ENCODE measurements at regions not wholly inside any gene's neighbourhood (a gene's known extent, or its start where the extent isn't known, plus 50 kb on each side); places are given as distances from the start of the nearest gene placed in this dataset.

DNA sequence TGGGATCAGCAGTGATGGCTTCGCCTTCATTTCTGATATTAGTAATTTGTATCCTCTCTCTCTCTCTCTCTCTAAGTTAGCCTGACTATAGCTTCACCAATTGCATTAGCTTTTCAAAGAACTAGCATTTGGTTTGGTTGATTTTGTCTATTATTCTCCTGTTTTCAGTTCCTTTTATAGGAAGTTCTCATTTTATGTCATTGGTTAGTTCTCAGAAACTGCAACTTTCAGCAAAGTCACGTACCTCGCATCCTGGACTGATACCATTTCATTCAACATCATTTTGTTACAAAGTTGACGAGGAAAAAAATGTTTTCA is 450.8 kb downstream of the EIPR1 start:
- DNase-seq (ENCODE audit: low read depth), result no peak

DNA sequence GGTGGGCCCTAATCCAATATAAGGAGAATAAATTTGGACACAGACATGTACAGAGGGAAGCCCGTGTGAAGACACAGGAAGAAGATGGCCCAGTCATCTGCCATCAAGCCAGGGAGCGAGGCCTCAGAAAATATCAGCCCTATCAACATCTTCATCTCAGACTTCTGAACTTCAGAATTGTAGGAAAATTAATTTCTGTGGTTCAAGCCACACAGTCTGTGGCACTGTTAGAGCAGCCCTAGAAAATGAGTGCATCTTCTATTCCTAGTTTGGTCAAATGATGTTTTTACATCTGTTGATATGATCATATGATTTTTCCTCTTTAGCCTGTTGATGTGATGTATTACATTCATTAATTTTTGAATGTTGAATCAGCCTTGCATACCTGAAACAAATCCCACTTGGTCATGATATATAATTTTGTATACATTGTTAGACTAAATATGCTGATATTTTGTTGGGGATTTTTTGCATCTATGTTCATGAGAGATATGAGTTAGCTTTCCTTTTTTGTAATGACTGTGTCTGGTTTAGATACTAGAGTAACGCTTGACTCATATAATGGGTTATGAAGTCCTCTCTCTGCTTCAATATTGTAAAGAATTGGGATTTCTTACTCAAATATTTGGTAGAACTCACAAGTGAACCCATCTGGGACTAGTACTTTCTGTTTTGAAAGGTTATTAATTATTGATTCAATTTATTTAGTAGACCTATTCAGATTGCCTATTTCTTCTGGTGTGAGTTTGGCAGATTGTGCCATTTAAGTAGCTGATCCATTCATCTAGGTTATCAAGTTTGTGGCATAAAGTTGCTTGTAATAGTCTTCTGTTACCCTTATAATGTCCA is 451.4 kb downstream of the EIPR1 start:
- DNase-seq (ENCODE audit: low read depth), result no peak

DNA sequence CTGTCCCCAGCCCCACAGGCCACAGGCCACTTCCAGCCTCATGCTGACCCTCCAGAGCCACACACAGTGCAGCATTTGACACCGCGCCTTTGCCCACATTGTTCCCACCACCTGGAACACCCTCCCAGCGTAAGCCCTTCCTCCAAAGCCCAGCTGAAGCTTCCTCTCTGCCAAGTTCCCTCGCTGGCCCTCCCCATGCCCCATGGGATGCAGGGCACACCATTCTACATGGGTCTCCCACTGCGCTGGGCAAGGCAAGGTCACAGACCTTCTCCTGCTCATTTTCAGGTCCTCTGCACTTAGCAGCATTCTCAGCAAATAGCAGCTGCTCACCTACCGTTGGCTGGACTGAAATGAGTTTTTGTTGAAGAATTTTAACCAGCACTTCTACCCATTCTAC is 455.5 kb downstream of the EIPR1 start:
- DNase-seq (ENCODE audit: low read depth), result no peak

DNA sequence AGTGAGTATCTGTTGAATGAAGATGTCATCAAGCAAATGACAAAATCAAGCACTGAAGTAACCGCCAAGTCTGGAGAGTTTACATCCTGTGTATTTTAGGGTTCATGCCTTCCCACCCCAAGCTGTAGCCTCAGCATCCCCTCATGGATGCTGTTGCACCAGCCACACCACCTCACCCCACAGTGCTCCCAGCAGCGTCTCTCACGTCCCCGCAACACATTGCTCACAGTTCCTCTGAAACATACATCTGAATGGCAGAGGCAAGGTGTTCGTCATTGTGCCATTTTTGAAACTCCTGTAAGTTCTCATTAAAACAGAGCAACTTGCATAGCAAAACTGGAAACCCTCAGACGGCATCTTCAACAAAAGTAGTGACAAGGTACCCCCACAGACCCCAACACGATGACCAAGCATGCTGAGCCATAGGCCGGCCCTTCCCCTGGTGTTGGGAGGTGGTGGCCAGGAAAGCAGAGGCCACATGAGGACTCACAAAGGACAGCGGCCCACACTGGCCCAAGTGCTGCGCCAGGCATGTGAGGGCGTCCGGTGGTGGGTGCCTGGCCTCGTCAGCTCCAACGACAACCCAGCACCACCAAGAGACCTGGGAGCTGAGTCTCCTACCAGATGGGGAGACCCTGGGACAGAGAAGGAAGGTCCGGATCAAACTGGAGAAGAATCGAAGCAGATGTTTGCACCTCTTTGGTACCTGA is 456.5 kb downstream of the EIPR1 start:
- DNase-seq (ENCODE audit: low read depth), result no peak

DNA sequence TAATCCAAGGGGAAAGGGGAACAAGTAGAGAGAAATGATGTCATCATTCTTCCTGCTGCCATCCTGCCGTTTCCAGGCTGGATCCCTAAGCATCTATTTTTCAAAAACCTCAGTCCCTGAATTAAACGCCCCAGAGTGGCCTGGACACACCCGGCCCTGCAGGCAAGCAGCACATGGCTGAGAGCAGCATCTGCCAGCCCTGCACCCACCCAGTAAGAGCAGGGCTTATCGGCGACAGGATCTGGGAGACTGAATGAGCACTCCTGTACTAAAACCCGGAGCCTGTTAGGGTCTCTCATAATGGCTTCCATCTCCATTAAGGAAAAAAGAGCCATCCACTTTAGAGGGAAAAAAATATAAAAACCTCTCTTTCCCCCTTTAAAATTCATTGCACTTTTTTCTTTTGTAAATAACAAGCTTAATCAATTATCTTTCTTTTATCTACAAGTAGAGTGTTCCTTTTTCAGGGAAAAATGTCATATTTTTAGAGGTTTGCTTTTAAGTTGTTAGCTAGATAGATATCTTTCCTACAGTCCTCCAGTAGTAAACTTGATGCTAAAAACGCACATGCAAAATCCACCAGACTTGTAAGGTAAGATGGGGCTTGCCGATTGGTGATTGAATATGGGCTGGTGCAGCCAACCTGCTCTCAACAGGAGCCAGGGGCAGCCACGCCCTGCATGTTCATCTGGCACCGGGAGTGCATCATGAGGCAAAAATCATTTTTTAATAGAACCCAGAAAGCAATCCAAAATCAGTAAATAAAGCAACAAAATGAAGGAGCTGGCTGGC is 457.8 kb downstream of the EIPR1 start:
- DNase-seq (ENCODE audit: low read depth), result no peak

DNA sequence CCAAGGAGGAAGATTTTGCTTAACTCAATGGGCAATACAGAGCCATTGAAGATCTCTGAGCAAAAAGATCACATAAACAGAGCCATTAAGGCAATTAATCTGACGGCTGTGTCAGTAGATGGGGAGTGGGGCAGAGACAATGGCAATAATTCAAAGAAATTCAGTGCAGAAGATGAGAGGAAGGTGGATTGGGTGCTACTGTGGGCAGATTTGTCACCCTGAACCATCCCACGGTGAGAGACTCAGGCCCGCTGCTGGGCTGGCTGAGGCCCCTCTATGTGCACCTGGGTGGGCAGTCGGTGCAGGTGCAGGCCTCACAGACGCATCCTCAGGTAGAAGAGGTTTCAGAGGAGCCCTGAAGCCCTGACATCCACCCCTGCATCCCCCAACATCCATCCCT is 458.6 kb downstream of the EIPR1 start:
- DNase-seq (ENCODE audit: low read depth), result no peak

DNA sequence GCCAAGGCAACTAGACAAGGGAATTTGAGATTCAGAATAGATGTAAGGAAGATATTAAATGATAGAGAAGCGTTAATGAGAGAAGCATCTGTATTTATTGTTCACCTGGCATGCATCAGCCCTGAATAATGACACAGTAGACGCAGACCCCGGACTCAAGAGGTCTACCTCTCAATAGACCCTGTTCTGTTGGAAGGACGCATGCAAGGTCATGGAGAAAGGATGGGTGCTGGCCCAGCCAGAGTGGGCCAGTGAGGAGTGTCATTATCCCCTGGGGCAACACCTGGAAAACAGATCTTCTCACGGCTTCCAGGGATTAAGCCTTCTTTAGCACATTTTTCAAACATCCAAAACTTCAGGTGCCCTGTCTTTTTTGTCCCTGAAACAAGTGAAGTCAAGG is 461.0 kb downstream of the EIPR1 start:
- DNase-seq (ENCODE audit: low read depth), result no peak

DNA sequence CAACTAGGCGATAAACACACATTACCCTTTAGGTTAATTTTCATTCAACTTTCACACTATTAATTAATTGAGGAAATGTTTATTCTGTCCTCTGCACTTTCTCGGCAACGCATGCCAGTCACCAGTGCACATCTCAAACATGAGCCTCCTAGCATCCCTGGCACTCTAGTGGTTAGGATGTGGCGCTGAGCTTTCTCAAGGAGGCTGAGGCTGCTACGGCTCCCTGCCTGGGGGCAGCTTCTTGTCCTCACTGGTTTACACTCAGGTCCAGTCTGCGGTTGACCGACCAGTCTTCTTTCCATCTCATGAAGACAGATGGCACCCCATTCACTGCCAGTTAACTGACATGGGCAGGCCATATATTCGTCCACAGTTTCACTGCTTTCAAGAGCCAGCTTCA is 463.4 kb downstream of the EIPR1 start:
- no peak for DNase-seq (ENCODE audit: low read depth)

DNA sequence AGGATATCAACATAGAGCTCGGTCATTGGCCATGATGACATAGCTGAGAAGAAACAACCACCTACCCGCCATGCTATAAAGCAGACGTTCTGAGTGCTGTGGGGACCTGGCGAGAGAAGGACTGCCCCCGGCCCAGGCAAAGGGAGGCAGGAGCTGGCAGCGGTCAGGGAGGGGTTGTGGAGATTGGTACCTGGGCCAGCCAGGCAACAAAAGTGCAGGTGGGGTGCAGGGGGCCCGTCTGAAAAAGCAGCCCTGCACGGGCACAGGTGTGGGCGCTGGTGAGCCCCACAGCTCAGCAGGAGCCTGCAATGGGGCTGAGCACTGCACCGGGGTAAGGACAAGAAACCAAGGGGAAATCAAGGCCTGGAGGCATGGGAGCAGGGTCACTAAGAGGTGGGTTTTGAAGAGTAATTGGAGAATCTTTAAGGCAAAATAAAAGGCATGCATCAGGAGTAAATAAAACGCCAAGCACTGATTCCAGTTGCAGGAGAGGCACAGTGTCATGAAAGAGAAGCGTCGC is 464.0 kb downstream of the EIPR1 start:
- no peak for DNase-seq (ENCODE audit: low read depth)

DNA sequence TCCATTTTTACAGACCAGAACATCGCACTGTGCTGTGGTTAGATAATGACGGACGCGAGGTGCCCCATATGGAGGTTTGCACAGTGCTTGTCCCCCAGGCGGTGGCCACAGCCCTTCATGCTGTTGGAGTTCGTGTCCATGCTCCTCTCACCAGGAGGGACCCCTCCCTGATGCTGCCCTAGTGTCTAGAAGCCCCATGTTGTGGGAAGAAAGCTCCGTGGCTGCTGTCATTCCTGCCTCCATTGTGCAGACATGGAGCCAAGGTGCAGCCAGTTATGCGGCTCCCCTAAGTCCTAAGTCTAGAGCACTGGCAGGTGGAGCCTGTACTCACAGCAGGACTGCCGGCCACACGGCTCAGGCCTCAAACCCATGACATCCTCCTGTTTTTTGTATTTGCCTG is 464.9 kb downstream of the EIPR1 start:
- DNase-seq (ENCODE audit: low read depth), result no peak

DNA sequence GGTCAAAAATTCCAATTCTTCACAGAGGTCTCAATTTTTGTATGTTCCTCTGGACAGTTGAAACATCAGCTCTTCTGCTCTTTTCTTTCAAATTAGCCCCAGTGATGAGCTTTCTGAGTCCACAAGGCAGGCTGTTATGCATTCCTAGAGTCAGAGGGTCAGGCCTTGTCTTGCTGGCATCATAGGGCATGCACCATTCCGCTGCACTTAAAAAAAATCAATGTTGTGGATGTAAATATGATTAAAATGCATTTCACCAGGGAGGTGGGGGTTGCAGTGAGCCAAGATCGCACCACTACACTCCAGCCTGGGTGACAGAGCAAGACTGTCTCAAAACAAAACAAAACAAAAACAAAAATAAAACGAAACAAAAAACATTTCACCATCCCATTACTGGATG is 465.3 kb downstream of the EIPR1 start:
- DNase-seq (ENCODE audit: low read depth), result no peak

DNA sequence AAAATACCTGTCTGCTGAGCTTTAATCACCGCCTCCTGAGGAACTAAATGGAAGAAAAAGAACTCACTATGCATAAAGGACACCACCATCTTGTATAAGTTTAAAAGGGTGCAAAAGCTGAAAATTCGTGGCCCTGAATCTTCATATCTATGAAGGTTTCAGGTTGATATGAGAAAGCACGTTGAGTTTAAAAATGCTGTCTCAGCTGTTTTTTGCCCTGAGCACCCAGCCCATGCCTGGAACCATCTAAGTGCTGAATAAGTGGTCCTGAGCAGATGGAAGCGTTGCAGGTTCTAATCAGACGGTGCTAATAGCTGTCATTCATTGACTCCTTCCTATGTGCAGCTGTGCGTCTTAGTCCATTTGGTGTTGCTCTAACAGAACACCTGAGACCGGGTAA is 467.4 kb downstream of the EIPR1 start:
- no peak for DNase-seq (ENCODE audit: low read depth)

DNA sequence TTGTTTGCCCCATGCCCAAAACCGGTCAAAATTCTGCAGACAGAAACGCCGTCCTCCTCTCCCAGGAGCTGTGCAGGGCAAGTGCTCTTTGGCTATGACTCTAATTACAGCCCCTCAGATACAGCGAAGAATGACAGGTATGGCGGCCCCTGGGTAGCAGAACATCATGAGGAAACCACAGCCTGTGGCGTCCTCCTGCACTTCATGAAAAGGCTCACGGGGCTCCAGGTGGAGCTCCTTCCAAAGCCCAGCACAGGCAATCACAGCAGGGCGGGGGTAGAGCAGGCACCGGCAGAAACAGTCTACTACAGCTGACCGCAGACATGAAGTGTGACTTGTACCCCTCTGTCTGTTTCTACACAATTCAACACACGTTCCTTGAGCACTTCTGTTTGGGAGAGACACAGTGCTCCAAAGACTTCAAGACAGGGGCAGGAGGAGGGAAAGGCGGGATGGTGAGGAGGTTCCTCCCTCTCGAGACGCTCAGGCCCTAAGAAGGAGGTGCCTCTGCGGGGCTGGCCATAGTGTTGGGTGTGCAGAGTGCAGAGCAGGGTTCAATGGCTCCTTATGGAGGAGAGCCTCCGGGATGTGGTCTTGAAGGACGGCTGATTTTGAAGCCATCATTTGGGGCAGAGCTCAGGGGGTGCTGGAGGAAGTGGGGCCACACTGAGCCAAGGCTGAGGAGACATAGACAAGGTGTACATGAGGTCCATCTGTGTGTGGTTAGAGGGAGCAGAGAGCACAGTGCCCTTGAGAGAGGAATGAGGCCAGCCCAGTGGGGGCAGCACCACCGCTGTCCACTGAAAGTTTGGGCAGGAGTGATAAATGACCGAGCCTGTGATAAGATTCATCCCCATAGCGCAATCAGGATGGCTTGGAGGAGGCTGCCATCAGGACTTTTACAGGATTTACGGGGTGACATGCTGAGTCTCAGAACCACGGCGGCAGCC is 468.3 kb downstream of the EIPR1 start:
- DNase-seq (ENCODE audit: low read depth), result no peak

DNA sequence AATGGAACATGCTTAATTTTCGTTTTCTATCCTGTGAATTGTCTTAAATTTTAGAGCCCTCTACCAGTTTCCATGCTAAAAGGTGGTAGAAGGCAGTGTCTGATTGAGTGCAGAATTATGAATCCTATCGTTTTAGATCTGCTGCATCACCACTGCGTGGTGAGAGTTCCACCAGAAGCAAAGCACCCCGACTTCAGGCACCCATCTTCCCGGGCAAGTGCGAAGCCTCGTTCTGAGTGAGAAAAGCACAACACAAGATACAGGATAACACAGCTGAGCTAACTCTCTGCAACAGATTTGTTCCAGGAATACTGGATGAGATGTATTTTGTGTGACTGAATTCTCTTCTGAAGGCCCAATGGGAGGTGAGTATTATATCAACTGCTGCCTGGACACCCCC is 471.5 kb downstream of the EIPR1 start:
- no peak for DNase-seq (ENCODE audit: low read depth)

DNA sequence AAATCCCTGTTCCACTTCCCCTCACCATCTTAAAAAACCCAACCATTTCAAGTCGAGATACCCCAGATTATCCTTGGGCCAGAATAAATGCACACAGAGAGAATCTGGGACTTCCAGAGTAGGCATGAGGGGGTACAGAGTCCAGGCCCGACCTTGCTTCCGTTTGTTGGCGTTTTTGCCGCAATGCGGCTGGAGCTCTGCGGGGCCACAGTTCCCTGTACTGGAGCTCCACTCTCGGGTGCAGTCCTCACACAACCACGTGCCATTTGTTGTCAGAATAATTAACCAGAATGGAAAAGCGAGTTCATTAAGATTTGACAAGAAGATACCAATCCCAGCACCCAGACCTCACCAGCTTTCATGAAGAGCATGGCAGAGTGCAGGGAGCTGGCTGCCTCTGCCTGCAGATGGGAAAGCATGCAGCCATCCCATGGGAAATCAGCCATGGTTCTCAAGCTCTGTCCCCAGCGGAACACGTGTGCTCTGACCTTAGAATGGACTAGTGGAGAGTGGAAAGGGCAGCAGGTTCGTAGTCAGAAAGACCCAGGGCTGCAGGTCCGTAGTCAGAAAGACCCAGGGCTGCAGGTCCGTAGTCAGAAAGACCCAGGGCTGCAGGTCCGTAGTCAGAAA is 472.8 kb downstream of the EIPR1 start:
- no peak for DNase-seq (ENCODE audit: low read depth)

DNA sequence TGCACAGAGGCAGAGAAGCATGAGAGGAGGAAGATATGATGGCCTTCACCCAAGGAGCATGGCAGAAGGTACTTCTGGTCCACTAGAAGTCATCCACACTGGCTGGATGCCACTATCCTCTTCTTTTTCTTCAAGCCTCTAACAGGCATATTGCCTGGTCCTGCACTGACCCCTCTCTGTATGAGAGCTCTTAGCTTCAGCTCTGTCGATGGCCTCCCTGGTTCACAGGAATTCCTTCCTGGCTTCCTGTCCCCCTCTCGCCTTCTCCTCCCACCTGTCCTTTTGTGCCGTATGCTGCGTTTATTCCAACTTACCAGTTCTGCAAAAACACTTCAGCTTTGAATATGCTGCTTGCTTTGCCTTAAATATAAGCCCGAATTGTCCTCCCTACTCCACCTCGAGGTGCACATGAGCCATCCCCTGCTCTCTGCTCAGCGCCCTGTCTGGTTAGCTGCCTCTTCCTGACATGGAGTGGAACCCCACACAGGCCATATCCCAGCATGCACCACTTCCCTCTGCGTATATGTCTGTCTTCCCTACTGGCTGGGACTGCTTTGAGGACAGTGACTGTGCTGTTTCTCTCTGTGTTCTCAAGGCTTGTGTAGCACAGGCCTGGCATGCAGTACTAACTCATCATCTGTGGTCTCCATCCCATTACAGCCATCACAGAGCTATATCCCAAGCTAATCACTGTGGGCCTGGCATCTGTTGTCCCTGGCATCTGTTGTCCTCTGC is 474.9 kb downstream of the EIPR1 start:
- no peak for DNase-seq (ENCODE audit: low read depth)

DNA sequence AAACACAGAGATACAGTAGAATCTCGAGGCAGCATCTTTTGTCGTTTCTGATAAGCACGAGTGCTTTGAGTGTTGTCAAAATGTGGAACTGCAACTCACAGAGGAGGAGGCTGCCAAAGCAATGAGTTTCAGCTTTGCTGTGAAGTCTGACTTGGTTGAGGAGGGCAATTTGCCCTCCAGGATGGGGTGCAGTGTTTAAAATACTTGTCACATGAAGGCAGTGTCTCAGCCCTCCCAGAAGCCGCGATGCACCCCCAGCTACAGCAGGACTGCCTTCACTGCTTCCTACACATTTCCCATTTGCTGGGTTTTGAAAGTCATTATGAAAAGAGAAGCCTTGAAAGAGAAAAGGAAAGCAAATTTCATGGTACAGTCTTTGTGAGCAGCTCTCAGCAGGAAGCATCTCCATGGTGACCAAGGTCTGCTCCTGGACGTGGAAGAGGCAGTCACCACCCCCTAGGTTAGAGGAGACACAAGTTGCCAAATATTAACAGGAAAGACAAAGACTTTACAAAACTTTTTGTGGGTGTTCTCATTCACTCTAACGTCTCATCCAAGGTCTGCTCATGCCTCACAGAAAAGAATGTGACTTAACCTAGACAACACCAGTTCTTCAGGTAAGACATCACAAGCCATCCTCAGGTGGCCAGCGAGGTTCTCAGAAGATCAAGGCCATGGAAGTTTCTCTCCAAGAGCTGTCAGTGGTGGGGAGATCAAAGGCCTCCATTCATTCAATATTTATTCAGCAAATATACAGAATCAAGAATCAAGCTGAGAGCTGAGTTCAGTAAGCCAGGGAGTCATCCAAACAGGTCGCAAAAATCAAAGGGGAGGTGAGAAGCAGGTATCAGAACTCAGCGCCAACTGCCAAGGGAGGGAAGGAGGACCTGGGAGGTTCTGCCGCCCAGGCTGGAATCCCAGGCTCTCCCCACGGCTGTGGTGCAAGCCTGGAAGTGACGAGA is 476.0 kb downstream of the EIPR1 start:
- DNase-seq (ENCODE audit: low read depth), result no peak

DNA sequence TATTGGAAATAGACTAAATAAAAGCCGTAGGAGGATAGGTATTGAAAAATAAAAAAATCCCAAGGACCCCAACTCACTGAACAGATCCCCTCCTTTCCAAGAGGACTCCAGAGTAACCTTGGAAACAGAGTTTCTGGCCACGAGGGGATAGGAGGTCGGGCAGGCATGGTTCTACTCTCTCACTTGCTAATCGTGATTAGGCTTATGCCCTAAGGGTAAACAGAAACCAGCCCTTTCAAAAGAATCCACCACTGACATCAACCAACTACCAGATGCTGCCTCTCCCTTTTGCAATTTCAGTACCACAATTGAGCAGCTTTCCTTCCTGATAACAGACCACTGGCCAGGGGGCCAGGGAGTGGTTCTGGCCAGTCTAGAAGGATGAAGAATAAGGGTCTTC is 477.8 kb downstream of the EIPR1 start:
- DNase-seq (ENCODE audit: low read depth), result no peak

DNA sequence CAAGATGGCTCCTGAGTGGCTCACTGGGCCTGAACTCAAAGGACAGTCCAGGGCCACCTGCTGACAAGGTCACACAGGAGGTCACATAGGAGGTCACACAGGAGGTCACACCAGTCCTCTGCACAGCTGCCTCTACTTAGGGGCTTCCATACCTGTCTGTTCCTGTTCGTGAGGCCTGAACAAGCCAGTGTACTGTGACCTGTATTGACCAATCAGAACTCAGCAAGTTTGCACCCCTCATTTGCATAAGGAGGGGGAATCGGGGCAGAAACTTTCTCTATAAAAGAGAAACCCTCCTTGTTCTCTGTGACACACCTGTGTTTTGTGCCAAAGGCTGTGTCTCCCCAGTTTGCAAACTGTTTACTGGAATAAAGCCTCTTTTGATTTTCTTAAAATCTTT is 478.9 kb downstream of the EIPR1 start:
- DNase-seq (ENCODE audit: low read depth), result no peak
